GM12878 (cell line): ENCODE measurements at regions not wholly inside any gene's neighbourhood (a gene's known extent, or its start where the extent isn't known, plus 50 kb on each side); places are given as distances from the start of the nearest gene placed in this dataset.

Experiments
- ATAC-seq: fragments of 200-7000 bp; cut with Tn5 transposase; 3 replicates; pipeline ENCODE4 v1.9.1; 2020; ENCODE audit warnings: mild to moderate bottlenecking, moderate library complexity
- BruUV-seq: library from RNA; stranded (reverse); fragments of 400-500 nt; replicated peaks from 2 replicates; lab custom pipeline; 2021; lab: Mats Ljungman, UMichigan
- CTCF ChIA-PET: fragments of 300-600 bp; sonication (Branson Sonifier 250); formaldehyde crosslinking; extraction: SDS; loops from one replicate; lab custom pipeline; 2021; ENCODE audit warnings: inconsistent platforms; lab: Yijun Ruan, JAX
- POLR2A ChIA-PET: fragments of 350-600 bp; formaldehyde crosslinking; extraction: SDS; loops from one replicate; lab custom pipeline; 2021; ENCODE audit warnings: inconsistent platforms; lab: Charles Lee
- RAD21 ChIA-PET: fragments of 300-600 bp; sonication (Branson Sonifier 250); formaldehyde crosslinking; loops from one replicate; lab custom pipeline; 2023; ENCODE audit warnings: antibody characterized with exemption; ENCODE audit not compliant: unreplicated experiment; lab: Charles Lee
- SMC1A ChIA-PET: fragments of 300-600 bp; sonication (Branson Sonifier 250); formaldehyde crosslinking; loops from one replicate; lab custom pipeline; 2023; ENCODE audit not compliant: unreplicated experiment, uncharacterized antibody; lab: Charles Lee
- DNase-seq: peaks from one replicate; pipeline ENCODE4 v3.0.0-alpha.2; 2011; ENCODE audit warnings: low read depth, low spot score
- FAIRE-seq: peaks from 3 replicates; lab custom pipeline; 2011; peaks lifted over from hg19 to GRCh38; lab: Jason Lieb, UNC
- H2AFZ ChIP-seq: 2 replicates; pipeline ENCODE4 v1.6.0; 2011; ENCODE audit warnings: low read depth, low read length, control low read depth; ENCODE audit not compliant: control insufficient read depth
- H3K27ac ChIP-seq: 2 replicates; pipeline ENCODE4 v1.5.1; 2011; ENCODE audit warnings: control low read depth; ENCODE audit not compliant: control insufficient read depth, insufficient read depth
- H3K27me3 ChIP-seq, 2 experiments: replicated peaks in 1 of 2; 2 replicates each; pipeline versions ENCODE4 v1.6.0 to v1.6.1; 2011; ENCODE audit warnings: low read length in 1 of 2; ENCODE audit not compliant: control insufficient read depth in 2 of 2, insufficient read depth in 2 of 2
- H3K36me3 ChIP-seq, 2 experiments: 2 replicates each; pipeline ENCODE4 v1.5.1; 2011; ENCODE audit warnings: low read length in 1 of 2; ENCODE audit not compliant: control insufficient read depth in 2 of 2, insufficient read depth in 2 of 2
- H3K4me1 ChIP-seq: 2 replicates; pipeline ENCODE4 v1.6.1; 2011; ENCODE audit warnings: mild to moderate bottlenecking, low read length, moderate library complexity, mixed read lengths; ENCODE audit not compliant: control insufficient read depth, insufficient read depth
- H3K4me2 ChIP-seq: 2 replicates; pipeline ENCODE4 v1.6.0; 2011; ENCODE audit warnings: control low read depth; ENCODE audit not compliant: control insufficient read depth, insufficient read depth
- H3K4me3 ChIP-seq: fragments of 200-600 bp; sonication (generic); 2 replicates; pipeline ENCODE4 v1.5.1; 2016
- H3K79me2 ChIP-seq: 2 replicates; pipeline ENCODE4 v1.6.0; 2011; ENCODE audit warnings: low read length; ENCODE audit not compliant: control insufficient read depth, insufficient read depth
- H3K9ac ChIP-seq: 2 replicates; pipeline ENCODE4 v1.8.0; 2011; ENCODE audit warnings: low read length, control low read depth, mixed read lengths; ENCODE audit not compliant: control insufficient read depth, insufficient read depth
- H3K9me3 ChIP-seq: replicated peaks from 3 replicates; pipeline ENCODE4 v1.5.1; 2011; ENCODE audit warnings: mild to moderate bottlenecking, low read length; ENCODE audit not compliant: control insufficient read depth, insufficient read depth
- H4K20me1 ChIP-seq: 2 replicates; pipeline ENCODE4 v1.6.0; 2011; ENCODE audit not compliant: control insufficient read depth, insufficient read depth
- BCLAF1 ChIP-seq: fragments of 450-650 bp; IDR thresholded peaks from 2 replicates; pipeline ENCODE4 v1.6.1; 2017; ENCODE audit warnings: antibody characterized with exemption, mild to moderate bottlenecking, moderate library complexity
- CBX3 ChIP-seq: fragments of 200-600 bp; sonication (generic); IDR thresholded peaks from 2 replicates; pipeline ENCODE4 v1.6.1; 2016; ENCODE audit warnings: low read depth, borderline replicate concordance
- DPF2 ChIP-seq: fragments of 450-650 bp; IDR thresholded peaks from 2 replicates; pipeline ENCODE4 v1.6.1; 2017; ENCODE audit warnings: mild to moderate bottlenecking
- IRF5 ChIP-seq: fragments of 450-650 bp; IDR thresholded peaks from 2 replicates; pipeline ENCODE4 v1.6.1; 2017; ENCODE audit warnings: borderline replicate concordance
- KDM1A ChIP-seq: fragments of 200-600 bp; sonication (generic); IDR thresholded peaks from 2 replicates; pipeline ENCODE4 v1.6.1; 2016; ENCODE audit warnings: borderline replicate concordance
- MTA2 ChIP-seq: fragments of 450-650 bp; IDR thresholded peaks from 2 replicates; pipeline ENCODE4 v1.6.1; 2016; ENCODE audit warnings: low read depth, mild to moderate bottlenecking, moderate library complexity
- MTA3 ChIP-seq: IDR thresholded peaks from 2 replicates; pipeline ENCODE4 v1.6.1; 2012; ENCODE audit warnings: low read length, inconsistent platforms, borderline replicate concordance
- PML ChIP-seq: IDR thresholded peaks from 2 replicates; pipeline ENCODE4 v1.6.1; 2012; ENCODE audit warnings: low read length, inconsistent platforms
- POLR2A ChIP-seq: IDR thresholded peaks from 2 replicates; pipeline ENCODE4 v1.6.1; 2011; ENCODE audit warnings: low read depth, mild to moderate bottlenecking, low read length
- RAD21 ChIP-seq: IDR thresholded peaks from 2 replicates; pipeline ENCODE4 v1.6.1; 2011; ENCODE audit warnings: mild to moderate bottlenecking, low read depth, low read length, moderate library complexity; ENCODE audit not compliant: insufficient read depth
- STAT1 ChIP-seq: fragments of 450-650 bp; conservative IDR thresholded peaks from 2 replicates; pipeline ENCODE4 v1.6.1; 2014; ENCODE audit warnings: antibody characterized with exemption, mild to moderate bottlenecking
- WRNIP1 ChIP-seq: IDR thresholded peaks from 2 replicates; pipeline ENCODE4 v1.6.1; 2011; ENCODE audit warnings: low read depth, low read length, improper control_type of control experiment, borderline replicate concordance
- ZBTB11 ChIP-seq: fragments of 450-650 bp; formaldehyde crosslinking; IDR thresholded peaks from 2 replicates; pipeline ENCODE4 v1.5.0; 2022; ENCODE audit warnings: mild to moderate bottlenecking, missing genetic modification characterization
- ZNF592 ChIP-seq: fragments of 450-650 bp; IDR thresholded peaks from 2 replicates; pipeline ENCODE4 v1.6.1; 2017; ENCODE audit warnings: mild to moderate bottlenecking, moderate library complexity
- ZZZ3 ChIP-seq: IDR thresholded peaks from 2 replicates; pipeline ENCODE4 v1.6.1; 2011; ENCODE audit warnings: low read depth; ENCODE audit not compliant: control insufficient read depth, insufficient read length
- WGBS: methylation state at CpG from one replicate; pipeline ENCODE4 v1.1.6; 2016; ENCODE audit warnings: low lambda C conversion rate; ENCODE audit not compliant: insufficient replicate concordance, insufficient coverage; ENCODE audit errors: missing lambda C conversion rate; 5-methylcytosine and 5-hydroxymethylcytosine counted together
- in situ Hi-C: fragments of 300-500 bp; cut with MboI; formaldehyde crosslinking; loops from 9 replicates; pipeline ENCODE4 v1.14.3; 2018; ENCODE audit warnings: mixed read lengths
- intact Hi-C: fragments of 100-400 bp; cut with micrococcal nuclease; formaldehyde crosslinking; loops from one replicate; pipeline ENCODE4 v1.14.2; 2022; ENCODE audit not compliant: unreplicated experiment

GRCh38 chr4:65217179-65217578 lies 453.1 kb downstream of the EPHA5 start:
- ChIA-PET CTCF (no interaction called here), RAD21 (no interaction called here), POLR2A (no interaction called here), SMC1A (no interaction called here)
- Histone ChIP-seq H3K4me2 (no peak overlapping the region), H3K27me3 (no peaks in the 10 kb centered on the region), H3K79me2 (no peaks in the 10 kb centered on the region), H3K36me3 (no peaks in the 10 kb centered on the region), H3K9ac (no peak overlapping the region), H2AFZ (no peak overlapping the region), H3K9me3 (no peaks in the 10 kb centered on the region), H3K27ac (no peak overlapping the region), H3K4me3 (no peak overlapping the region), H4K20me1 (no peaks in the 10 kb centered on the region), H3K4me1 (no peaks in the 10 kb centered on the region)
- FAIRE-seq (no peak), DNase-seq (no peak), ATAC-seq (no peak)
- BruUV-seq: no TSS peak
- in situ Hi-C loops (no loop called here), intact Hi-C loops (no loop called here)
- 0% methylated on average over 2 of the region's 2 CpGs for WGBS
- TF ChIP-seq BCLAF1: no peak
- TF ChIP-seq RAD21: no peak
- no peak for TF ChIP-seq STAT1
- TF ChIP-seq ZNF592: no peak
- TF ChIP-seq IRF5: no peak
- TF ChIP-seq ZZZ3: no peak
- TF ChIP-seq CBX3: no peak
- no peak for TF ChIP-seq DPF2
- TF ChIP-seq MTA3: no peak
- no peak for TF ChIP-seq MTA2
- TF ChIP-seq KDM1A: no peak
- TF ChIP-seq PML: no peak
- TF ChIP-seq ZBTB11 (CRISPR knock-in tag): no peak
- TF ChIP-seq POLR2A: no peak
- no peak for TF ChIP-seq WRNIP1
